ENCODE measurements at regions not wholly inside any gene's neighbourhood (a gene's known extent, or its start where the extent isn't known, plus 50 kb on each side); places are given as distances from the start of the nearest gene placed in this dataset.
A peak's percentile ranks its signal among the peaks of the same experiment; 100 is the strongest.

DNA sequence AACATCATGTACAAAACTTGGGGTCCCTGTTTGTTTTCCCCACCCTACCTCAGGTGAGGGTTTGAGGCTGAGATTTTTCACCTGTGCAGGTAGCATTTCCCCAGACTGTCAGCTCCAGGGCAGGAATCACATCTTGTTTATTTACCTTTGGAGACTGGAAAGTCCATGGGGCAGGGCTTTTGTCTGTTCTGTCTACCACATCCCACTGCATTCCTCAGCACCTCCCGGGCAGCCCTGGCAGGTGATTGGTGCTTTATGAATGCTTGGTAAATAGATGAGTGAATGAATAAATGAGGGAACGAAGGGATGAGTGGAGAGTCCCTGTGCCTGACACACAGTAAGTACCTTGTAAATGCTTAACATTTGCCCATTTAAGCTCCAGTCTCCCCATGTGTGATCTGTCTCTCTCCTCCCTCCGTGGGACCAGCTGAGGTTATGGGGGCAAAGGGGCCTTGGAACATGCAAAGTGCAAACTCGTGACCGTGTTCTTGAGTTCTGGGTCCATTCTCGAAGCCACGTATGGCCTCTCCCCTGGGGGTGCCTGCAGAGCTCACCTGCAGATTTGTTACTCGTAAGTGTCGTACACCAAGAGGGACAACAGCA is 69.7 kb upstream of the PMEPA1 start:
- no peak overlapping the region for H3K4me3 ChIP-seq (ENCODE audit: low read depth, low read length)
- POLR2A ChIA-PET = no interaction called here
- H3K27me3 Mint-ChIP-seq (ENCODE audit: insufficient read depth, unreplicated experiment) = peaks cover 12% of the 10 kb centered on the region
- intact Hi-C loops (cut with micrococcal nuclease; ENCODE audit: unreplicated experiment) = loop anchor here (1.0 kb wide), 1 partner anchor 86 kb away; no protein-coding TSS in a partner anchor
- CTCF ChIA-PET = interaction anchor here (1.3 kb wide), 1 partner anchor 24 kb away, joined by 3 read pairs; no protein-coding TSS in a partner anchor
- H3K9me3 Mint-ChIP-seq (ENCODE audit: unreplicated experiment) = peaks cover 10% of the 10 kb centered on the region
- no peak overlapping the region for H3K4me3 Mint-ChIP-seq (ENCODE audit: unreplicated experiment)
- peaks cover 19% of the 10 kb centered on the region for H3K4me1 ChIP-seq
- no peaks in the 10 kb centered on the region for H3K27me3 ChIP-seq (replicated peaks; ENCODE audit: control insufficient read depth, insufficient read depth, low read length)
- no peaks in the 10 kb centered on the region for H3K36me3 Mint-ChIP-seq (ENCODE audit: insufficient read depth, unreplicated experiment)
- peak; percentile 89 to 90 for DNase-seq
- peaks cover 20% of the 10 kb centered on the region for H3K4me1 Mint-ChIP-seq (ENCODE audit: low read depth, unreplicated experiment)
- H3K9me3 ChIP-seq = no peaks in the 10 kb centered on the region
- TF ChIP-seq, protein P1, sequence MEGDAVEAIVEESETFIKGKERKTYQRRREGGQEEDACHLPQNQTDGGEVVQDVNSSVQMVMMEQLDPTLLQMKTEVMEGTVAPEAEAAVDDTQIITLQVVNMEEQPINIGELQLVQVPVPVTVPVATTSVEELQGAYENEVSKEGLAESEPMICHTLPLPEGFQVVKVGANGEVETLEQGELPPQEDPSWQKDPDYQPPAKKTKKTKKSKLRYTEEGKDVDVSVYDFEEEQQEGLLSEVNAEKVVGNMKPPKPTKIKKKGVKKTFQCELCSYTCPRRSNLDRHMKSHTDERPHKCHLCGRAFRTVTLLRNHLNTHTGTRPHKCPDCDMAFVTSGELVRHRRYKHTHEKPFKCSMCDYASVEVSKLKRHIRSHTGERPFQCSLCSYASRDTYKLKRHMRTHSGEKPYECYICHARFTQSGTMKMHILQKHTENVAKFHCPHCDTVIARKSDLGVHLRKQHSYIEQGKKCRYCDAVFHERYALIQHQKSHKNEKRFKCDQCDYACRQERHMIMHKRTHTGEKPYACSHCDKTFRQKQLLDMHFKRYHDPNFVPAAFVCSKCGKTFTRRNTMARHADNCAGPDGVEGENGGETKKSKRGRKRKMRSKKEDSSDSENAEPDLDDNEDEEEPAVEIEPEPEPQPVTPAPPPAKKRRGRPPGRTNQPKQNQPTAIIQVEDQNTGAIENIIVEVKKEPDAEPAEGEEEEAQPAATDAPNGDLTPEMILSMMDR (IDR thresholded peaks at IDR 0.05; ENCODE audit: insufficient read depth in 1 of 2, low read depth in 1 of 2, low read length in 1 of 2, severe bottlenecking in 1 of 2, unreplicated experiment in 1 of 2) = no peak
- BruUV-seq (replicated peaks) = no TSS peak
- H3K27ac Mint-ChIP-seq (ENCODE audit: unreplicated experiment) = peak overlapping the region; percentile 52
- H3K36me3 ChIP-seq (ENCODE audit: control insufficient read depth, insufficient read depth, low read length) = no peaks in the 10 kb centered on the region

DNA sequence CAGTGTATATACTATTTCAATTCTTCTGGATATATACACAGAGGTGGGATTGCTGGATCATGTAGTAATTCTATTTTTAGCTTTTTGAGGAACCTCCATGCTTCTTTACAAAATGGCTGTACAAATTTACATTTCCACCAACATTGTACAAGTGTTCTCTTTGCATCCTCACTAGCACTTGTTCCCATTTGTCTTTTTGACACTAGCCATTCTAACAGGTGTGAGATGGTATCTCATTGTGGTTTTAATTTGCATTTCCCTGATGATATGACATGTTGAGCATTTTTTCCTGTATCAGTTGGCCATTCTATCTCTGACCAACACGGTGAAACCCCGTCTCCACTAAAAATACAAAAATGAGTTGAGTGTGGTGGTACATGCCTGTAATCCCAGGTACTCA is 68.1 kb upstream of the PMEPA1 start:
- Histone ChIP-seq H3K9me3 (no peaks in the 10 kb centered on the region), H3K27me3 (replicated peaks; ENCODE audit: control insufficient read depth, insufficient read depth, low read length) (no peaks in the 10 kb centered on the region), H3K4me3 (ENCODE audit: low read depth, low read length) (no peak overlapping the region), H3K4me1 (peaks cover 19% of the 10 kb centered on the region), H3K36me3 (ENCODE audit: control insufficient read depth, insufficient read depth, low read length) (no peaks in the 10 kb centered on the region)
- H3K36me3 Mint-ChIP-seq (ENCODE audit: insufficient read depth, unreplicated experiment) = no peaks in the 10 kb centered on the region
- DNase-seq = no peak
- peaks cover 12% of the 10 kb centered on the region for H3K27me3 Mint-ChIP-seq (ENCODE audit: insufficient read depth, unreplicated experiment)
- H3K4me1 Mint-ChIP-seq (ENCODE audit: low read depth, unreplicated experiment) = peaks cover 20% of the 10 kb centered on the region
- peaks cover 10% of the 10 kb centered on the region for H3K9me3 Mint-ChIP-seq (ENCODE audit: unreplicated experiment)
- POLR2A ChIA-PET = no interaction called here
- TF ChIP-seq, protein P1 (IDR thresholded peaks at IDR 0.05; ENCODE audit: insufficient read depth in 1 of 2, low read depth in 1 of 2, low read length in 1 of 2, severe bottlenecking in 1 of 2, unreplicated experiment in 1 of 2) = no peak
- CTCF ChIA-PET = no interaction called here
- H3K4me3 Mint-ChIP-seq (ENCODE audit: unreplicated experiment) = no peak overlapping the region
- H3K27ac Mint-ChIP-seq (ENCODE audit: unreplicated experiment) = no peak overlapping the region
- BruUV-seq (replicated peaks) = no TSS peak
- intact Hi-C loops (cut with micrococcal nuclease; ENCODE audit: unreplicated experiment) = no loop called here

DNA sequence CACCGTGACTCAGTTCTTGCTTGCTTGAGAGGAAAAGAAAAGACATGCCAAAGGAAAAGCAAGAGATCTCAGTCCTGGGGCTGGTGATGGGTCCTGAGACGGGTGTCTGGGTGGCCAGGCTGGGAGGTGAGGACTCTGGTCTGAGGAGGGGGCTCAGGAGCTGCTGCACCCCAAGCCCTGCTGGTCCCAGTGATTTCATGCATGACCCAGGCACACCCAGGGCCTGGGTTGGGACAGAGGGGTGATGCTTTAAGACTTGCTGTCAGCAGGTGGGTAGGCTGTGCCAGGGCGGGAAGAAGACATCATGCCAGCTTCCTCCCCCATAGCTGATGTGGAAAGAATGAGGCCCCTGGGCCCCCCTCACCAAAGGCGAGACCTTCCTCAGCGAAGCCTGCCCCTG is 65.1 kb upstream of the PMEPA1 start:
- intact Hi-C loops (cut with micrococcal nuclease; ENCODE audit: unreplicated experiment) = no loop called here
- TF ChIP-seq, protein P1 (IDR thresholded peaks at IDR 0.05; ENCODE audit: insufficient read depth in 1 of 2, low read depth in 1 of 2, low read length in 1 of 2, severe bottlenecking in 1 of 2, unreplicated experiment in 1 of 2) = no peak
- Mint-ChIP-seq H3K4me3 (ENCODE audit: unreplicated experiment) (no peak overlapping the region), H3K36me3 (ENCODE audit: insufficient read depth, unreplicated experiment) (no peaks in the 10 kb centered on the region), H3K27ac (ENCODE audit: unreplicated experiment) (no peak overlapping the region), H3K4me1 (ENCODE audit: low read depth, unreplicated experiment) (peaks cover 26% of the 10 kb centered on the region), H3K9me3 (ENCODE audit: unreplicated experiment) (no peaks in the 10 kb centered on the region), H3K27me3 (ENCODE audit: insufficient read depth, unreplicated experiment) (peaks cover 12% of the 10 kb centered on the region)
- Histone ChIP-seq H3K4me3 (ENCODE audit: low read depth, low read length) (no peak overlapping the region), H3K4me1 (peaks cover 16% of the 10 kb centered on the region), H3K9me3 (no peaks in the 10 kb centered on the region), H3K36me3 (ENCODE audit: control insufficient read depth, insufficient read depth, low read length) (no peaks in the 10 kb centered on the region), H3K27me3 (replicated peaks; ENCODE audit: control insufficient read depth, insufficient read depth, low read length) (no peaks in the 10 kb centered on the region)
- ChIA-PET POLR2A (no interaction called here), CTCF (no interaction called here)
- peak in 1 of 2 experiments; percentile 34 for DNase-seq
- no TSS peak for BruUV-seq (replicated peaks)
